Progenitor cell of endocrine pancreas (in vitro differentiated cells): ENCODE measurements at regions not wholly inside any gene's neighbourhood (a gene's known extent, or its start where the extent isn't known, plus 50 kb on each side); places are given as distances from the start of the nearest gene placed in this dataset.

ENCODE experiments used
- DNase-seq: peaks from one replicate; pipeline ENCODE4 v3.0.0; 2021; ENCODE audit warnings: low spot score; ENCODE audit not compliant: unreplicated experiment
- H3K27ac Mint-ChIP-seq: 2 replicates; pipeline ENCODE4 v1.8.0; 2021; ENCODE audit warnings: mild to moderate bottlenecking, moderate library complexity, mixed read lengths
- H3K27me3 Mint-ChIP-seq: 2 replicates; pipeline ENCODE4 v1.8.0; 2021; ENCODE audit warnings: mixed read lengths
- H3K36me3 Mint-ChIP-seq: 2 replicates; pipeline ENCODE4 v1.8.0; 2022; ENCODE audit warnings: mixed read lengths; ENCODE audit not compliant: insufficient read depth
- H3K4me1 Mint-ChIP-seq: 2 replicates; pipeline ENCODE4 v1.8.0; 2021; ENCODE audit warnings: low read depth, mixed read lengths
- H3K4me3 Mint-ChIP-seq: 2 replicates; pipeline ENCODE4 v1.8.0; 2021; ENCODE audit warnings: low read depth, mild to moderate bottlenecking, moderate library complexity, mixed read lengths
- H3K9me3 Mint-ChIP-seq: 2 replicates; pipeline ENCODE4 v1.8.0; 2021; ENCODE audit warnings: low read depth, mixed read lengths
- CTCF ChIP-seq: fragments of 200-600 bp; sonication (generic); IDR thresholded peaks from one replicate; pipeline ENCODE4 v1.5.0; 2021; ENCODE audit warnings: antibody characterized with exemption, mild to moderate bottlenecking; ENCODE audit not compliant: unreplicated experiment

- H3K4me3 Mint-ChIP-seq = no peak overlapping the region
- H3K27ac Mint-ChIP-seq = no peak overlapping the region
- no peak for TF ChIP-seq CTCF
- H3K9me3 Mint-ChIP-seq = peaks cover 7% of the 10 kb centered on the region
- no peak for DNase-seq
- H3K4me1 Mint-ChIP-seq = peaks cover 11% of the 10 kb centered on the region
- H3K27me3 Mint-ChIP-seq = peaks cover 46% of the 10 kb centered on the region
- H3K36me3 Mint-ChIP-seq = peaks cover 2% of the 10 kb centered on the region
These were observed 59.4 kb upstream of the VPREB1 start for GRCh38 chr22:22185217-22185616.

GRCh38 chr22:22184277-22184807, 60.2 kb upstream of the VPREB1 start:
- Mint-ChIP-seq H3K36me3 (peaks cover 2% of the 10 kb centered on the region), H3K4me3 (no peak overlapping the region), H3K4me1 (peaks cover 15% of the 10 kb centered on the region), H3K27me3 (peaks cover 37% of the 10 kb centered on the region), H3K9me3 (peaks cover 7% of the 10 kb centered on the region), H3K27ac (no peak overlapping the region)
- no peak for TF ChIP-seq CTCF
- no peak for DNase-seq

- peaks cover 19% of the 10 kb centered on the region for H3K4me1 Mint-ChIP-seq
- H3K27me3 Mint-ChIP-seq = peaks cover 32% of the 10 kb centered on the region
- H3K36me3 Mint-ChIP-seq = peaks cover 2% of the 10 kb centered on the region
- no peak for TF ChIP-seq CTCF
- no peak for DNase-seq
- no peak overlapping the region for H3K27ac Mint-ChIP-seq
- H3K4me3 Mint-ChIP-seq = no peak overlapping the region
- peaks cover 3% of the 10 kb centered on the region for H3K9me3 Mint-ChIP-seq
These were observed 61.7 kb upstream of the VPREB1 start for GRCh38 chr22:22182990-22183264.

GRCh38 chr22:22182218-22182989, 62.2 kb upstream of the VPREB1 start:
- no peak overlapping the region for H3K4me3 Mint-ChIP-seq
- peaks cover 2% of the 10 kb centered on the region for H3K36me3 Mint-ChIP-seq
- no peak overlapping the region for H3K27ac Mint-ChIP-seq
- peaks cover 32% of the 10 kb centered on the region for H3K27me3 Mint-ChIP-seq
- no peak for TF ChIP-seq CTCF
- H3K4me1 Mint-ChIP-seq = peaks cover 19% of the 10 kb centered on the region
- no peak for DNase-seq
- peaks cover 3% of the 10 kb centered on the region for H3K9me3 Mint-ChIP-seq

- H3K27ac Mint-ChIP-seq = peak overlapping the region; percentile 95
- H3K4me1 Mint-ChIP-seq = peaks cover 19% of the 10 kb centered on the region
- H3K27me3 Mint-ChIP-seq = peaks cover 23% of the 10 kb centered on the region
- no peaks in the 10 kb centered on the region for H3K9me3 Mint-ChIP-seq
- H3K36me3 Mint-ChIP-seq = peaks cover 1% of the 10 kb centered on the region
- no peak for DNase-seq
- peak overlapping the region; percentile 65 for H3K4me3 Mint-ChIP-seq
- no peak for TF ChIP-seq CTCF
These were observed 63.2 kb upstream of the VPREB1 start for GRCh38 chr22:22181341-22181850.
